HepG2 (cell line): ENCODE measurements at regions not wholly inside any gene's neighbourhood (a gene's known extent, or its start where the extent isn't known, plus 50 kb on each side); places are given as distances from the start of the nearest gene placed in this dataset.

Source experiments
- ATAC-seq: fragments of 200-7000 bp; cut with Tn5 transposase; 3 replicates; pipeline ENCODE4 v1.9.1; 2020; ENCODE audit warnings: mild to moderate bottlenecking, moderate library complexity
- BruUV-seq: library from RNA; stranded (reverse); fragments of 400-500 nt; replicated peaks from 2 replicates; lab custom pipeline; 2021; lab: Mats Ljungman, UMichigan
- CTCF ChIA-PET: fragments of 300-600 bp; formaldehyde crosslinking; extraction: SDS; loops from one replicate; lab custom pipeline; 2021; ENCODE audit warnings: low total read pairs, inconsistent platforms, low intra/inter-chr PET ratio; lab: Yijun Ruan, JAX
- POLR2A ChIA-PET: fragments of 350-600 bp; sonication (Branson Sonifier 250); formaldehyde crosslinking; loops from one replicate; lab custom pipeline; 2020; ENCODE audit warnings: antibody characterized with exemption, inconsistent platforms; lab: Yijun Ruan, JAX
- DNase-seq: peaks from one replicate; pipeline ENCODE4 v3.0.0-alpha.2; 2015; ENCODE audit warnings: low spot score
- FAIRE-seq: peaks from 3 replicates; lab custom pipeline; 2011; peaks lifted over from hg19 to GRCh38; lab: Jason Lieb, UNC
- H2AFZ ChIP-seq: one replicate; pipeline ENCODE4 v1.6.1; 2011; ENCODE audit warnings: low read length, inconsistent platforms
- H3K27ac ChIP-seq: fragments of 300-600 bp; 3 replicates; pipeline ENCODE4 v1.8.0; 2011; ENCODE audit warnings: mixed run types, mild to moderate bottlenecking, mixed read lengths, low read length, inconsistent platforms; ENCODE audit not compliant: insufficient read depth; ENCODE audit errors: extremely low read length
- H3K27me3 ChIP-seq, 2 experiments: fragments of 200-600 bp in 1 of 2; 2 replicates in 1 of 2; 3 replicates in 1 of 2; pipeline versions ENCODE4 v1.6.0 to v1.8.0; 2011; ENCODE audit warnings: low read length in 2 of 2, mild to moderate bottlenecking in 2 of 2, moderate library complexity in 2 of 2, inconsistent platforms in 1 of 2; ENCODE audit not compliant: insufficient read depth in 2 of 2, control insufficient read depth in 1 of 2
- H3K36me3 ChIP-seq, 2 experiments: fragments of 200-600 bp in 1 of 2; replicated peaks in 1 of 2; 2 replicates in 1 of 2; 3 replicates in 1 of 2; pipeline versions ENCODE4 v1.5.1 to v1.8.0; 2011; ENCODE audit warnings: low read length in 2 of 2, inconsistent platforms in 1 of 2; ENCODE audit not compliant: insufficient read depth in 2 of 2, control insufficient read depth in 1 of 2
- H3K4me1 ChIP-seq: 2 replicates; pipeline ENCODE4 v1.5.1; 2012; ENCODE audit warnings: low read length, inconsistent platforms; ENCODE audit not compliant: insufficient read depth
- H3K4me2 ChIP-seq: 2 replicates; pipeline ENCODE4 v1.6.0; 2011; ENCODE audit warnings: low read depth, low read length, inconsistent platforms
- H3K4me3 ChIP-seq, 3 experiments: fragments of 200-600 bp in 1 of 3; sonication (generic), shearing (Covaris generic) in 1 of 3; replicated peaks in 1 of 3; 2 replicates each; pipeline ENCODE4 v1.5.1; 2011 to 2016; ENCODE audit warnings: low read length in 3 of 3, inconsistent platforms in 2 of 3, low read depth in 2 of 3, mild to moderate bottlenecking in 2 of 3, control low read depth in 1 of 3, mixed read lengths in 1 of 3; ENCODE audit not compliant: insufficient read depth in 1 of 3
- H3K79me2 ChIP-seq: one replicate; pipeline ENCODE4 v1.6.1; 2011; ENCODE audit warnings: low read length, inconsistent platforms; ENCODE audit not compliant: insufficient read depth
- H3K9ac ChIP-seq: 2 replicates; pipeline ENCODE4 v1.6.0; 2011; ENCODE audit warnings: mild to moderate bottlenecking, low read depth, low read length, inconsistent platforms; ENCODE audit not compliant: insufficient read depth
- H3K9me3 ChIP-seq: 2 replicates; pipeline ENCODE4 v1.5.1; 2012; ENCODE audit warnings: mild to moderate bottlenecking, low read length
- H4K20me1 ChIP-seq: 2 replicates; pipeline ENCODE4 v1.6.0; 2011; ENCODE audit warnings: inconsistent platforms, mild to moderate bottlenecking, low read length, moderate library complexity; ENCODE audit not compliant: insufficient read depth
- HMGXB4 ChIP-seq, 2 experiments: sonication (generic) in 1 of 2; formaldehyde crosslinking in 1 of 2; IDR thresholded peaks; 2 replicates each; pipeline versions ENCODE4 v1.4.0 to v1.6.1; 2018 to 2020; ENCODE audit warnings: missing genetic modification reagents in 2 of 2, borderline replicate concordance in 1 of 2, low read depth in 1 of 2, mild to moderate bottlenecking in 1 of 2, missing biosample characterization in 1 of 2
- KDM5B ChIP-seq: sonication (generic); formaldehyde crosslinking; IDR thresholded peaks from 2 replicates; pipeline ENCODE4 v1.4.0; 2020; ENCODE audit warnings: missing genetic modification reagents, mild to moderate bottlenecking, borderline replicate concordance
- MAFF ChIP-seq: IDR thresholded peaks from 2 replicates; pipeline ENCODE4 v1.6.1; 2011; ENCODE audit warnings: low read depth, low read length, improper control_type of control experiment
- MTA3 ChIP-seq: sonication (generic); formaldehyde crosslinking; IDR thresholded peaks from 2 replicates; pipeline ENCODE4 v1.4.0; 2020; ENCODE audit warnings: missing genetic modification reagents
- NFKB2 ChIP-seq: sonication (generic); formaldehyde crosslinking; IDR thresholded peaks from 2 replicates; pipeline ENCODE4 v1.4.0; 2020; ENCODE audit warnings: missing genetic modification reagents, borderline replicate concordance
- PRDM15 ChIP-seq: sonication (generic); formaldehyde crosslinking; IDR thresholded peaks from 2 replicates; pipeline ENCODE4 v1.4.0; 2020; ENCODE audit warnings: missing genetic modification reagents
- RNF219 ChIP-seq: sonication (generic); formaldehyde crosslinking; IDR thresholded peaks from 2 replicates; pipeline ENCODE4 v1.5.0; 2020; ENCODE audit warnings: mild to moderate bottlenecking, missing genetic modification reagents
- ZBTB3 ChIP-seq: sonication (generic); formaldehyde crosslinking; IDR thresholded peaks from 2 replicates; pipeline ENCODE4 v1.4.0; 2020; ENCODE audit warnings: low read depth, mild to moderate bottlenecking, moderate library complexity, missing genetic modification reagents, borderline replicate concordance
- ZNF749 ChIP-seq: sonication (generic); formaldehyde crosslinking; IDR thresholded peaks from 2 replicates; pipeline ENCODE4 v1.8.0; 2022; ENCODE audit warnings: mild to moderate bottlenecking, missing genetic modification reagents, moderate library complexity, borderline replicate concordance
- ZSCAN22 ChIP-seq: sonication (generic); formaldehyde crosslinking; IDR thresholded peaks from 2 replicates; pipeline ENCODE4 v1.4.0; 2020; ENCODE audit warnings: mild to moderate bottlenecking, missing genetic modification reagents
- WGBS: methylation state at CpG from one replicate; pipeline ENCODE4 v1.1.6; 2017; ENCODE audit warnings: low lambda C conversion rate; 5-methylcytosine and 5-hydroxymethylcytosine counted together
- in situ Hi-C: cut with HindIII; loops from 2 replicates; pipeline ENCODE4 v1.10.0; 2017; ENCODE audit warnings: low pct_unique_long_range_greater_than_20kb; ENCODE audit not compliant: extremely low pct_ligation_motif_present
- intact Hi-C: fragments of 100-400 bp; cut with micrococcal nuclease; formaldehyde crosslinking; loops from one replicate; pipeline ENCODE4 v1.10.0; 2022; ENCODE audit not compliant: unreplicated experiment

GRCh38 chr11:64498136-64498535, 57.6 kb upstream of the SLC22A11 start:
- H3K4me2 ChIP-seq, result no peak overlapping the region
- no peaks in the 10 kb centered on the region for H3K36me3 ChIP-seq
- ChIA-PET POLR2A (no interaction called here), CTCF (no interaction called here)
- ATAC-seq, result no peak
- no peak for FAIRE-seq
- no peak for DNase-seq
- no peak overlapping the region for H2AFZ ChIP-seq
- H3K9me3 ChIP-seq, result no peaks in the 10 kb centered on the region
- H3K79me2 ChIP-seq, result no peaks in the 10 kb centered on the region
- no TSS peak for BruUV-seq
- WGBS, result 3% methylated on average over 4 of the region's 4 CpGs
- H3K4me3 ChIP-seq, result no peak overlapping the region
- H3K27ac ChIP-seq, result no peak overlapping the region
- peaks cover 0 to 22% of the 10 kb centered on the region in 2 experiments; a peak in 3 of 5 replicates for H3K27me3 ChIP-seq
- in situ Hi-C loops, result no loop called here
- no peaks in the 10 kb centered on the region for H4K20me1 ChIP-seq
- peaks cover 15% of the 10 kb centered on the region for H3K4me1 ChIP-seq
- H3K9ac ChIP-seq, result no peak overlapping the region
- intact Hi-C loops, result no loop called here
- no peak for TF ChIP-seq HMGXB4 (CRISPR knock-in tag; IDR thresholded peaks at IDR 0.05; ENCODE audit: borderline replicate concordance in 1 of 2, low read depth in 1 of 2)
- no peak for TF ChIP-seq KDM5B (CRISPR knock-in tag)
- no peak for TF ChIP-seq PRDM15 (CRISPR knock-in tag)
- no peak for TF ChIP-seq ZNF749 (CRISPR knock-in tag)
- TF ChIP-seq ZBTB3 (CRISPR knock-in tag), result no peak
- no peak for TF ChIP-seq NFKB2 (CRISPR knock-in tag)
- no peak for TF ChIP-seq MAFF
- TF ChIP-seq RNF219 (CRISPR knock-in tag), result no peak
- TF ChIP-seq ZSCAN22, result no peak
- no peak for TF ChIP-seq MTA3 (CRISPR knock-in tag)
